B cell (primary cell): ENCODE measurements at regions not wholly inside any gene's neighbourhood (a gene's known extent, or its start where the extent isn't known, plus 50 kb on each side); places are given as distances from the start of the nearest gene placed in this dataset.

Source experiments
- ATAC-seq: fragments of 200-7000 bp; cut with Tn5 transposase; one replicate; pipeline ENCODE4 v1.10.0; 2021; ENCODE audit warnings: low read depth, mild to moderate bottlenecking, moderate number of reproducible peaks, moderate library complexity
- CTCF ChIA-PET: fragments of 350-600 bp; sonication (Branson Sonifier 250); formaldehyde crosslinking; loops from one replicate; lab custom pipeline; 2021; ENCODE audit warnings: antibody characterized with exemption, inconsistent platforms; lab: Charles Lee
- POLR2A ChIA-PET: fragments of 350-600 bp; sonication (Branson Sonifier 250); formaldehyde crosslinking; loops from one replicate; lab custom pipeline; 2021; ENCODE audit warnings: antibody characterized with exemption; lab: Charles Lee
- DNase-seq: peaks from one replicate; pipeline ENCODE4 v3.0.0; 2013
- H2AFZ ChIP-seq: 2 replicates; pipeline ENCODE4 v1.6.1; 2012; ENCODE audit warnings: mild to moderate bottlenecking, low read depth, low read length; ENCODE audit not compliant: insufficient read depth, poor library complexity, severe bottlenecking
- H3K27ac ChIP-seq, 2 donors: 1 replicate in 1 of 2; 2 replicates in 1 of 2; pipeline ENCODE4 v1.5.1; 2012 to 2013; ENCODE audit warnings: low read length in 2 of 2, mild to moderate bottlenecking in 2 of 2, moderate library complexity in 1 of 2
- H3K27me3 ChIP-seq, 4 experiments: fragments of 200-600 bp in 1 of 4; sonication (generic) in 1 of 4; replicated peaks in 1 of 4; 1 replicate in 2 of 4; 2 replicates in 2 of 4; pipeline versions ENCODE4 v1.6.1 to v1.7.0; 2013 to 2016; ENCODE audit warnings: low read length in 3 of 4, mild to moderate bottlenecking in 2 of 4, mixed read lengths in 1 of 4, moderate library complexity in 1 of 4; ENCODE audit not compliant: insufficient read depth in 4 of 4, control insufficient read depth in 3 of 4; ENCODE audit errors: control extremely low read depth in 1 of 4
- H3K36me3 ChIP-seq, 2 experiments: replicated peaks in 1 of 2; 1 replicate in 1 of 2; 2 replicates in 1 of 2; pipeline versions ENCODE4 v1.6.1 to v1.7.1; 2013; ENCODE audit warnings: low read length in 1 of 2; ENCODE audit not compliant: insufficient read depth in 2 of 2, control insufficient read depth in 1 of 2; ENCODE audit errors: control extremely low read depth in 1 of 2, extremely low read depth in 1 of 2
- H3K4me1 ChIP-seq, 2 donors: fragments of 200-600 bp in 1 of 2; sonication (generic) in 1 of 2; 1 replicate in 1 of 2; 2 replicates in 1 of 2; pipeline versions ENCODE4 v1.5.1 to v1.6.1; 2013 to 2017; ENCODE audit warnings: low read length in 2 of 2; ENCODE audit not compliant: control insufficient read depth in 2 of 2, insufficient read depth in 2 of 2
- H3K4me2 ChIP-seq: replicated peaks from 2 replicates; pipeline ENCODE3; 2012; ENCODE audit warnings: mild to moderate bottlenecking, low read depth, low read length; ENCODE audit not compliant: poor library complexity, severe bottlenecking
- H3K4me3 ChIP-seq, 5 experiments: fragments of 200-600 bp in 1 of 5; sonication (generic) in 1 of 5; 1 replicate in 3 of 5; 2 replicates in 2 of 5; pipeline versions ENCODE4 v1.5.1 to v1.7.0; 2011 to 2016; ENCODE audit warnings: low read length in 4 of 5, mild to moderate bottlenecking in 4 of 5, low read depth in 2 of 5, control low read depth in 1 of 5, moderate library complexity in 1 of 5; ENCODE audit not compliant: insufficient read depth in 1 of 5; ENCODE audit errors: control extremely low read depth in 1 of 5, extremely low read depth in 1 of 5
- H3K79me2 ChIP-seq: fragments of 200-600 bp; sonication (generic); one replicate; pipeline ENCODE4 v1.6.0; 2016; ENCODE audit warnings: low read length; ENCODE audit not compliant: control insufficient read depth, insufficient read depth
- H3K9ac ChIP-seq: fragments of 200-600 bp; sonication (generic); 2 replicates; pipeline ENCODE4 v1.6.1; 2017; ENCODE audit warnings: mild to moderate bottlenecking, low read length, moderate library complexity
- H3K9me3 ChIP-seq, 3 donors: one replicate each; pipeline versions ENCODE4 v1.6.1 to v1.7.1; 2013; ENCODE audit warnings: low read length in 2 of 3; ENCODE audit not compliant: control insufficient read depth in 2 of 3, insufficient read depth in 1 of 3; ENCODE audit errors: control extremely low read depth in 1 of 3
- H4K20me1 ChIP-seq: 2 replicates; pipeline ENCODE4 v1.6.0; 2012; ENCODE audit warnings: mild to moderate bottlenecking, low read length; ENCODE audit not compliant: insufficient read depth, control insufficient read depth, poor library complexity, severe bottlenecking
- H3K27ac Mint-ChIP-seq: one replicate; pipeline ENCODE4 v1.8.0; 2021; ENCODE audit warnings: mixed read lengths
- H3K27me3 Mint-ChIP-seq: one replicate; pipeline ENCODE4 v1.8.0; 2021; ENCODE audit warnings: mixed read lengths
- H3K4me1 Mint-ChIP-seq: one replicate; pipeline ENCODE4 v1.8.0; 2021; ENCODE audit warnings: mixed read lengths
- H3K4me3 Mint-ChIP-seq: one replicate; pipeline ENCODE4 v1.8.0; 2021; ENCODE audit warnings: mixed read lengths
- H3K9me3 Mint-ChIP-seq: one replicate; pipeline ENCODE4 v1.8.0; 2022; ENCODE audit warnings: mixed read lengths; ENCODE audit not compliant: insufficient read depth
- CTCF ChIP-seq: fragments of 200-600 bp; IDR thresholded peaks from one replicate; pipeline ENCODE4 v1.8.0; 2022; ENCODE audit warnings: antibody characterized with exemption, mild to moderate bottlenecking
- EZH2 ChIP-seq: IDR thresholded peaks from 2 replicates; pipeline ENCODE4 v1.6.1; 2012; ENCODE audit warnings: borderline replicate concordance, low read depth, mild to moderate bottlenecking, moderate library complexity, low read length; ENCODE audit not compliant: insufficient read depth, poor library complexity, severe bottlenecking
- WGBS: methylation state at CpG from one replicate; pipeline ENCODE4 v1.1.5; 2013; ENCODE audit warnings: missing lambda C conversion rate; ENCODE audit not compliant: insufficient coverage; 5-methylcytosine and 5-hydroxymethylcytosine counted together
- intact Hi-C: fragments of 100-400 bp; cut with micrococcal nuclease; formaldehyde crosslinking; loops from one replicate; pipeline ENCODE4 v1.10.0; 2022

GRCh38 chr12:13857750-13858149, 123.7 kb downstream of the GRIN2B start:
- Histone ChIP-seq H3K36me3 (no peaks in the 10 kb centered on the region), H3K27ac (no peak overlapping the region), H3K27me3 (peaks cover 0 to 3% (median 0%) of the 10 kb centered on the region in 4 experiments), H4K20me1 (no peaks in the 10 kb centered on the region), H3K9me3 (no peaks in the 10 kb centered on the region), H3K4me3 (no peak overlapping the region), H2AFZ (no peak overlapping the region), H3K9ac (no peak overlapping the region), H3K4me2 (no peak overlapping the region), H3K4me1 (no peaks in the 10 kb centered on the region), H3K79me2 (no peaks in the 10 kb centered on the region)
- Mint-ChIP-seq H3K4me3 (no peak overlapping the region), H3K27ac (no peak overlapping the region), H3K4me1 (no peaks in the 10 kb centered on the region), H3K9me3 (no peaks in the 10 kb centered on the region), H3K27me3 (peaks cover 26% of the 10 kb centered on the region)
- intact Hi-C loops: no loop called here
- ATAC-seq (no peak), DNase-seq (no peak)
- WGBS: 80% methylated on average over 4 of the region's 5 CpGs
- TF ChIP-seq CTCF (no peak), EZH2 (no peak)
- POLR2A ChIA-PET: no interaction called here
- CTCF ChIA-PET: no interaction called here

- Histone ChIP-seq H3K36me3 (no peaks in the 10 kb centered on the region), H2AFZ (no peak overlapping the region), H3K4me3 (no peak overlapping the region), H4K20me1 (no peaks in the 10 kb centered on the region), H3K27me3 (peaks cover 0 to 4% (median 0%) of the 10 kb centered on the region in 4 experiments), H3K9ac (no peak overlapping the region), H3K79me2 (no peaks in the 10 kb centered on the region), H3K4me2 (no peak overlapping the region), H3K4me1 (no peaks in the 10 kb centered on the region), H3K27ac (no peak overlapping the region), H3K9me3 (no peaks in the 10 kb centered on the region)
- no peaks in the 10 kb centered on the region for H3K4me1 Mint-ChIP-seq
- peaks cover 9% of the 10 kb centered on the region for H3K27me3 Mint-ChIP-seq
- TF ChIP-seq EZH2 (no peak), CTCF (no peak)
- intact Hi-C loops: no loop called here
- DNase-seq: no peak
- CTCF ChIA-PET: interaction anchor here (0.9 kb wide), 1 partner anchor 11 kb away, joined by 3 read pairs; no protein-coding TSS in a partner anchor
- no peak for ATAC-seq
- H3K27ac Mint-ChIP-seq: no peak overlapping the region
- POLR2A ChIA-PET: no interaction called here
- H3K9me3 Mint-ChIP-seq: no peaks in the 10 kb centered on the region
- WGBS: 100% methylated on average over 1 of the region's 3 CpGs
- no peak overlapping the region for H3K4me3 Mint-ChIP-seq
These were observed 127.9 kb downstream of the GRIN2B start for GRCh38 chr12:13853471-13853870.
